ENCODE measurements at regions not wholly inside any gene's neighbourhood (a gene's known extent, or its start where the extent isn't known, plus 50 kb on each side); places are given as distances from the start of the nearest gene placed in this dataset.

GRCh38 chr4:20444599-20445337 lies 193.1 kb downstream of the SLIT2 start (continued):
- TF ChIP-seq REST (IDR thresholded peaks at IDR 0.05; ENCODE audit: unreplicated experiment) (no peak), EZH2 (IDR thresholded peaks at IDR 0.05; ENCODE audit: low read depth, unreplicated experiment) (no peak), CREB1 (CRISPR knock-in tag; IDR thresholded peaks at IDR 0.05; ENCODE audit: low read depth) (no peak), ZNF331 (CRISPR knock-in tag; IDR thresholded peaks at IDR 0.05; ENCODE audit: low read depth) (no peak)

DNA sequence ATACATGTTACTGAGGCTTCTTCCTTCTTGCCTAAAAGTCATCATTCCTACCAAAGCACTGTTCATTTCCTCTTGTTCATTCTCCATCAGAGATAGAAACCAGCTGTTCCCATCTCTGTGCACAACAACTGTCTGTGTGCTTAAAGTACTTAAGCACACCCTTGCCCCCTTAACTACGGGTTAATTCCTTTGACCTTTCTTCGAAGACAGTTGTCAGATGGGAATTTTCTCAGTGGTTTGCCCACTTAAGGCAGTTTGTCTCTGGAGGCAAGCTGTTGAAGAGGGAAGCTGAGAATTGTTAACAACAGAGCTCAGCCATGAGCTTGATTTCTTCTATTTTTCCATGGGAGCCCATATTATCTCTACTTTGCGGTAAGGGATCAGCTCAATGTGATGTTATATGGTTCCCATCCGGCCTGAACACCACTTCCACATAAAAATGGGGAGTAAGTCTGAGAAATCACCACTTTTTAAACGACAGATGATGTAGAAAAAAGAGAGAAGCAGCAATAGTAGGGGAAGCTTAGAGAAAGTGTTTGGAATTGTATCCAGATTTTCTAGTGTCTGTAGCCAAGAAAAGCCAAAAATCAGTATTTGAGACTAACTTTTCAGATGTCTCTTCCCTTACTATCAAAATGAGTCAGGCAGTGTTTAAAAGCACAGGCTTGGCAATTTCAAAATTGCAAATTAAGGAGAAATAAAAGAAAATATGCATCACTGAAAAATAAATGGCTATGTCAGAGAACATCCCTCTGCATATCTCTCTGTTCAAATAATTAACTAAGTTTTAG lies 194.4 kb downstream of the SLIT2 start:
- no peak overlapping the region for H3K27ac ChIP-seq (ENCODE audit: low read depth)
- H3K4me1 Mint-ChIP-seq, result peaks cover 5% of the 10 kb centered on the region; the same call in 2 of the 3 replicates
- TF ChIP-seq, protein P1, sequence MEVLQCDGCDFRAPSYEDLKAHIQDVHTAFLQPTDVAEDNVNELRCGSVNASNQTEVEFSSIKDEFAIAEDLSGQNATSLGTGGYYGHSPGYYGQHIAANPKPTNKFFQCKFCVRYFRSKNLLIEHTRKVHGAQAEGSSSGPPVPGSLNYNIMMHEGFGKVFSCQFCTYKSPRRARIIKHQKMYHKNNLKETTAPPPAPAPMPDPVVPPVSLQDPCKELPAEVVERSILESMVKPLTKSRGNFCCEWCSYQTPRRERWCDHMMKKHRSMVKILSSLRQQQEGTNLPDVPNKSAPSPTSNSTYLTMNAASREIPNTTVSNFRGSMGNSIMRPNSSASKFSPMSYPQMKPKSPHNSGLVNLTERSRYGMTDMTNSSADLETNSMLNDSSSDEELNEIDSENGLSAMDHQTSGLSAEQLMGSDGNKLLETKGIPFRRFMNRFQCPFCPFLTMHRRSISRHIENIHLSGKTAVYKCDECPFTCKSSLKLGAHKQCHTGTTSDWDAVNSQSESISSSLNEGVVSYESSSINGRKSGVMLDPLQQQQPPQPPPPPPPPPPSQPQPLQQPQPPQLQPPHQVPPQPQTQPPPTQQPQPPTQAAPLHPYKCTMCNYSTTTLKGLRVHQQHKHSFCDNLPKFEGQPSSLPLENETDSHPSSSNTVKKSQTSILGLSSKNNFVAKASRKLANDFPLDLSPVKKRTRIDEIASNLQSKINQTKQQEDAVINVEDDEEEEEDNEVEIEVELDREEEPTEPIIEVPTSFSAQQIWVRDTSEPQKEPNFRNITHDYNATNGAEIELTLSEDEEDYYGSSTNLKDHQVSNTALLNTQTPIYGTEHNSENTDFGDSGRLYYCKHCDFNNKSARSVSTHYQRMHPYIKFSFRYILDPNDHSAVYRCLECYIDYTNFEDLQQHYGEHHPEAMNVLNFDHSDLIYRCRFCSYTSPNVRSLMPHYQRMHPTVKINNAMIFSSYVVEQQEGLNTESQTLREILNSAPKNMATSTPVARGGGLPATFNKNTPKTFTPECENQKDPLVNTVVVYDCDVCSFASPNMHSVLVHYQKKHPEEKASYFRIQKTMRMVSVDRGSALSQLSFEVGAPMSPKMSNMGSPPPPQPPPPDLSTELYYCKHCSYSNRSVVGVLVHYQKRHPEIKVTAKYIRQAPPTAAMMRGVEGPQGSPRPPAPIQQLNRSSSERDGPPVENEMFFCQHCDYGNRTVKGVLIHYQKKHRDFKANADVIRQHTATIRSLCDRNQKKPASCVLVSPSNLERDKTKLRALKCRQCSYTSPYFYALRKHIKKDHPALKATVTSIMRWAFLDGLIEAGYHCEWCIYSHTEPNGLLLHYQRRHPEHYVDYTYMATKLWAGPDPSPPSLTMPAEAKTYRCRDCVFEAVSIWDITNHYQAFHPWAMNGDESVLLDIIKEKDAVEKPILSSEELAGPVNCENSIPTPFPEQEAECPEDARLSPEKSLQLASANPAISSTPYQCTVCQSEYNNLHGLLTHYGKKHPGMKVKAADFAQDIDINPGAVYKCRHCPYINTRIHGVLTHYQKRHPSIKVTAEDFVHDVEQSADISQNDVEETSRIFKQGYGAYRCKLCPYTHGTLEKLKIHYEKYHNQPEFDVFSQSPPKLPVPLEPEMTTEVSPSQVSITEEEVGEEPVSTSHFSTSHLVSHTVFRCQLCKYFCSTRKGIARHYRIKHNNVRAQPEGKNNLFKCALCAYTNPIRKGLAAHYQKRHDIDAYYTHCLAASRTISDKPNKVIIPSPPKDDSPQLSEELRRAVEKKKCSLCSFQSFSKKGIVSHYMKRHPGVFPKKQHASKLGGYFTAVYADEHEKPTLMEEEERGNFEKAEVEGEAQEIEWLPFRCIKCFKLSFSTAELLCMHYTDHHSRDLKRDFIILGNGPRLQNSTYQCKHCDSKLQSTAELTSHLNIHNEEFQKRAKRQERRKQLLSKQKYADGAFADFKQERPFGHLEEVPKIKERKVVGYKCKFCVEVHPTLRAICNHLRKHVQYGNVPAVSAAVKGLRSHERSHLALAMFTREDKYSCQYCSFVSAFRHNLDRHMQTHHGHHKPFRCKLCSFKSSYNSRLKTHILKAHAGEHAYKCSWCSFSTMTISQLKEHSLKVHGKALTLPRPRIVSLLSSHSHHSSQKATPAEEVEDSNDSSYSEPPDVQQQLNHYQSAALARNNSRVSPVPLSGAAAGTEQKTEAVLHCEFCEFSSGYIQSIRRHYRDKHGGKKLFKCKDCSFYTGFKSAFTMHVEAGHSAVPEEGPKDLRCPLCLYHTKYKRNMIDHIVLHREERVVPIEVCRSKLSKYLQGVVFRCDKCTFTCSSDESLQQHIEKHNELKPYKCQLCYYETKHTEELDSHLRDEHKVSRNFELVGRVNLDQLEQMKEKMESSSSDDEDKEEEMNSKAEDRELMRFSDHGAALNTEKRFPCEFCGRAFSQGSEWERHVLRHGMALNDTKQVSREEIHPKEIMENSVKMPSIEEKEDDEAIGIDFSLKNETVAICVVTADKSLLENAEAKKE (CRISPR knock-in tag; IDR thresholded peaks at IDR 0.05), result no peak
- TF ChIP-seq JUNB (IDR thresholded peaks at IDR 0.05; ENCODE audit: unreplicated experiment) (no peak), STAT1 (IDR thresholded peaks at IDR 0.05; ENCODE audit: unreplicated experiment) (no peak), POLR2AphosphoS5 (IDR thresholded peaks at IDR 0.05; ENCODE audit: low read depth) (no peak), REST (IDR thresholded peaks at IDR 0.05; ENCODE audit: unreplicated experiment) (no peak)

More for the DNA sequence above, 194.4 kb downstream of the SLIT2 start:
- H3K27me3 ChIP-seq (ENCODE audit: insufficient read depth), result no peaks in the 10 kb centered on the region
- H3K36me3 Mint-ChIP-seq (ENCODE audit: low read depth), result no peaks in the 10 kb centered on the region
- no peaks in the 10 kb centered on the region for H3K79me2 ChIP-seq (replicated peaks; ENCODE audit: insufficient read depth)
- no peaks in the 10 kb centered on the region for H3K36me3 ChIP-seq (ENCODE audit: insufficient read depth)
- no peak overlapping the region for H3K4me3 ChIP-seq
- no peaks in the 10 kb centered on the region for H3K4me1 ChIP-seq (ENCODE audit: insufficient read depth)
- ATAC-seq, result no peak
- H2AFZ ChIP-seq, result no peak overlapping the region
- no peaks in the 10 kb centered on the region for H3K9me2 ChIP-seq (ENCODE audit: insufficient read depth)
- H3K27ac Mint-ChIP-seq, result no peak overlapping the region
- H4K20me1 ChIP-seq (replicated peaks; ENCODE audit: insufficient read depth), result no peaks in the 10 kb centered on the region
- H3F3A ChIP-seq (replicated peaks; ENCODE audit: low read depth), result no peaks in the 10 kb centered on the region
- no peak overlapping the region for H3K4me2 ChIP-seq
- H3K9me3 Mint-ChIP-seq, result no peaks in the 10 kb centered on the region
- peaks cover 2% of the 10 kb centered on the region for H3K27me3 Mint-ChIP-seq (ENCODE audit: insufficient read depth, low read depth, poor library complexity)
- H3K4me3 Mint-ChIP-seq, result no peak overlapping the region
- no peak for DNase-seq (ENCODE audit: low spot score)

Measured in GM23338 (cell line).